ENCODE measurements at regions not wholly inside any gene's neighbourhood (a gene's known extent, or its start where the extent isn't known, plus 50 kb on each side); places are given as distances from the start of the nearest gene placed in this dataset.

DNA sequence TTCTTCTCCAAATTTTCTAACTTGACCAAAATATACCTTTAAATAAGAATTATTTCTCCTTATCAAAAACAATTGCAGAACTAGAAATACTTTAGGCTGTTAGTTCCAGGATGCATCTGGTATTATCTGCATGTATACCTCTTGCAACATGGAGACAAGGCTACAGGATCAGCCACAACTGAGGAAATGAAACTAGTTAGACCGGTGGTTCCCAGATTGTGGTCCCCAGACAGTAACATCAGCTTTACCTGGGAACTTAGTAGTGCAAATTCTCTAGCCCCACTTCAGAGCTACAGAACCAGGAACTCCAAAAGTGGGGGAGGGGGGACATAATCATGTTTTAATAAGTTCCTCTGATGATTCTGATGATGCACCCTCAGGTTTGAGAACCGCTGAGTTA, 61.6 kb upstream of the C9orf72 start:
- DNase-seq (ENCODE audit: extremely low read depth, low read depth) = no peak
- TF ChIP-seq, protein P1, sequence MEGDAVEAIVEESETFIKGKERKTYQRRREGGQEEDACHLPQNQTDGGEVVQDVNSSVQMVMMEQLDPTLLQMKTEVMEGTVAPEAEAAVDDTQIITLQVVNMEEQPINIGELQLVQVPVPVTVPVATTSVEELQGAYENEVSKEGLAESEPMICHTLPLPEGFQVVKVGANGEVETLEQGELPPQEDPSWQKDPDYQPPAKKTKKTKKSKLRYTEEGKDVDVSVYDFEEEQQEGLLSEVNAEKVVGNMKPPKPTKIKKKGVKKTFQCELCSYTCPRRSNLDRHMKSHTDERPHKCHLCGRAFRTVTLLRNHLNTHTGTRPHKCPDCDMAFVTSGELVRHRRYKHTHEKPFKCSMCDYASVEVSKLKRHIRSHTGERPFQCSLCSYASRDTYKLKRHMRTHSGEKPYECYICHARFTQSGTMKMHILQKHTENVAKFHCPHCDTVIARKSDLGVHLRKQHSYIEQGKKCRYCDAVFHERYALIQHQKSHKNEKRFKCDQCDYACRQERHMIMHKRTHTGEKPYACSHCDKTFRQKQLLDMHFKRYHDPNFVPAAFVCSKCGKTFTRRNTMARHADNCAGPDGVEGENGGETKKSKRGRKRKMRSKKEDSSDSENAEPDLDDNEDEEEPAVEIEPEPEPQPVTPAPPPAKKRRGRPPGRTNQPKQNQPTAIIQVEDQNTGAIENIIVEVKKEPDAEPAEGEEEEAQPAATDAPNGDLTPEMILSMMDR (IDR thresholded peaks at IDR 0.05; ENCODE audit: low read depth, low read length) = no peak

- TF ChIP-seq, protein P1 (IDR thresholded peaks at IDR 0.05; ENCODE audit: low read depth, low read length) = no peak
Observed at GRCh38 chr9:27638716-27639115, 65.4 kb upstream of the C9orf72 start.

DNA sequence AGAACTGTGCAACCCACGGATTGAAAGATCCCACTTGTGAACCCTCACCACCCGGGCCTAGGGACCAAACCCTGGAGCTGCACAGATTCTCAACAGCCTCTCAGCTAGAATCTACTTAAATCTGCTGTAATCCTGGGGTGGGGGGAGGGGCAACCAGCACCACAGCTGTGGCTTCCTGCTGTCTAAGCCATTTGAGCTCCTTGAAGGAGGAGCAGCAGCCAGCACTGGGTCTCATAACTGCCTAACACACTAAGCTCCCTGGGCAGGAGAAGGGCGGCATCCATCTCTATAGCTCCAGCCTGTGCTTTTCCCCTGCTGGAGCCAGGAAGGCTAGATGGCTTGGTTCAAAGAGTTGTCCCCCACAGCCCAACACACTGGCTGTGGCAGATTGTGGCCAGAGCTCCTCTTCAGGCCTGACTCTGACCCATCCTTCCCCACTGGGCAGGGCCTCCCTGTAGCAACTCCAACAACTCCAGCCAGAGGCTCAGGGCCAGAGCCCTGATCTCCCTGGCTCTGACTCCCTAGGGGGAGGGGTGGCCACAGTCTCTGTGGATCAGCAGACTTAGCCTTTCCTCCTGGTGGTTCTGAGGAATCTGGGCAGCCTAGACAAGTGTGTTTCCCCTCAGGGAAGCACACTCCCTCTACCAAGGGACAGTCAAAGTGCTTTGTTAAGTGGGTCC, 72.0 kb upstream of the C9orf72 start:
- no peak for DNase-seq (ENCODE audit: extremely low read depth, low read depth)
- TF ChIP-seq, protein P1 (IDR thresholded peaks at IDR 0.05; ENCODE audit: low read depth, low read length) = no peak

More at GRCh38 chr9:27638716-27639115, 65.4 kb upstream of the C9orf72 start:
- DNase-seq (ENCODE audit: extremely low read depth, low read depth) = no peak

DNA sequence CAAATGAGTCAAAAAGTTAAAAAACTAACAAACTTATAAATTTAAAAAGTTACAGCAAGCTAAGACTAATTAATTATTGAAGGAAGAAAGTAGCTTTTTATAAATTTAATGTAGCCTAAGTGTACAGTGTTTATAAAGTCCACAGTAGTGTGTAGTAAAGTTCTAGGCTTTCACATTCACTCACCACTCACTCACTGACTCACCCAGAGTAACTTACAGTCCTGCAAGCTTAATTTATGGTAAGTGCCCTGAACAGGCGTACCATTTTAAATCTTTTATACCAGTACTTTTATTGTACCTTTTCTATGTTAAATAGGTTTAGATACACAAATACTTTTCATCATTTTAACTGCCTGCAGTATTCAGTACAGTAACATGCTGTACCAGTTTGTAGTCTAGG, 80.0 kb upstream of the C9orf72 start:
- TF ChIP-seq, protein P1 (IDR thresholded peaks at IDR 0.05; ENCODE audit: low read depth, low read length) = no peak
- DNase-seq (ENCODE audit: extremely low read depth, low read depth) = no peak

DNA sequence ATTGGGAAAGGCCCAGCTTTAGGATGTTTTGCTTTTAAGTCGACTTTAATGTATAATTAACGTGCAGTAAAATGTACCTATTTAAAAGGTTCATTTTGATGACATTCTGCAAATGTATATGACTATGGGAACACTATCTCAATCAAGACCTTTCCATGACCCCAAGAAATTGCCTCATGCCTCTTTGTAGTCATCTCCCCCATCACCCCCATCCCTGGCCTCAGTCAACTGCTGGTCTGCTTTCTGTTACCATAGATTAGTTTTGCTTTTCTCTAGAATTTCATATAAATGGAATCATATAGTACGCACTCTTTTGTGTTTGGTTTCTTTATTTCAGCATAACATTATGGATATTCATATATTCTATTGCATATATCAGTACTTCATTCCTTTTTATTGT, 80.7 kb upstream of the C9orf72 start:
- TF ChIP-seq, protein P1 (IDR thresholded peaks at IDR 0.05; ENCODE audit: low read depth, low read length) = no peak
- DNase-seq (ENCODE audit: extremely low read depth, low read depth) = no peak

DNA sequence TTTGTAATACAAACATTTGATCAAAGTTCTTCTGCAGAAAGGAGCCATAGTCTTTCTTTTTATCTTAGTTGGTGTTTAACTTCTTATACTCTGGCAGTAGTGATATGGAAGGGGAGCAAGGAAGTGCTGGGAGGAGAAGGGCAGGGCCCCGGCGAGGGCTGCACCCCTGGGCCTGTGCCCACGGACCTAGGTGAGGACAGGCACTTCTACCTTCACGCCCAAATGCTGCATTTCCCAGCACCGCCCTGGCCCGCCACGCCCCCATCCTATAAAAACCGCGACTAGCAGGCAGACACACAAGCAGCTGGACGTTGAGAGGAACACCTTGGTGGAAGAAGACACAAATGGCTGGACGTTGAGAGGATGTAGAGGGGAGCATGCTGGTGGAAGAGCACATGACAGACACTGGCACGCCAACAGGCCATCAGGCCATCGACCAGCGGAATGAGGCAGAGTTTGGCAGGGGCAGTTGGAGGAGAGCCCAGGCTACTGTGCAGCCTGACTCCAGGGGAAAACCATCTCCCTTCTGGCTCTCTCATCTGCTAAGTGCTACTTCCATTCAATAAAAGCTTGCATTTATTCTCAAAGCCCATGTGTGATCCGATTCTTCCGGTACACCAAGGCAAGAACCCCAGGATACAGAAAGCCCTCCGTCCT, 81.5 kb upstream of the C9orf72 start:
- no peak for DNase-seq (ENCODE audit: extremely low read depth, low read depth)
- TF ChIP-seq, protein P1 (IDR thresholded peaks at IDR 0.05; ENCODE audit: low read depth, low read length) = no peak

- TF ChIP-seq, protein P1 (IDR thresholded peaks at IDR 0.05; ENCODE audit: low read depth, low read length) = no peak
- DNase-seq (ENCODE audit: extremely low read depth, low read depth) = no peak
Observed at GRCh38 chr9:27655441-27655840, 82.2 kb upstream of the C9orf72 start.

Data from AG09319 (cell line).